ENCODE measurements at regions not wholly inside any gene's neighbourhood (a gene's known extent, or its start where the extent isn't known, plus 50 kb on each side); places are given as distances from the start of the nearest gene placed in this dataset.

GRCh38 chr4:101417046-101417445 lies 69.7 kb upstream of the PPP3CA start:
- Mint-ChIP-seq H3K27ac (no peak overlapping the region), H3K9me3 (no peaks in the 10 kb centered on the region), H3K27me3 (ENCODE audit: insufficient read depth, low read depth) (no peaks in the 10 kb centered on the region), H3K36me3 (no peaks in the 10 kb centered on the region), H3K4me1 (peaks cover 5% of the 10 kb centered on the region), H3K4me3 (no peak overlapping the region)
- H3K4me3 ChIP-seq: no peak overlapping the region
- H4K20me1 ChIP-seq (ENCODE audit: low read depth): peaks cover 3% of the 10 kb centered on the region
- peaks cover 21% of the 10 kb centered on the region for H3F3A ChIP-seq (ENCODE audit: low read depth)
- no peak for DNase-seq (ENCODE audit: low spot score)
- TF ChIP-seq EZH2phosphoT487 (IDR thresholded peaks at IDR 0.05) (no peak), EZH2 (IDR thresholded peaks at IDR 0.05) (no peak)
- TF ChIP-seq, protein P1, sequence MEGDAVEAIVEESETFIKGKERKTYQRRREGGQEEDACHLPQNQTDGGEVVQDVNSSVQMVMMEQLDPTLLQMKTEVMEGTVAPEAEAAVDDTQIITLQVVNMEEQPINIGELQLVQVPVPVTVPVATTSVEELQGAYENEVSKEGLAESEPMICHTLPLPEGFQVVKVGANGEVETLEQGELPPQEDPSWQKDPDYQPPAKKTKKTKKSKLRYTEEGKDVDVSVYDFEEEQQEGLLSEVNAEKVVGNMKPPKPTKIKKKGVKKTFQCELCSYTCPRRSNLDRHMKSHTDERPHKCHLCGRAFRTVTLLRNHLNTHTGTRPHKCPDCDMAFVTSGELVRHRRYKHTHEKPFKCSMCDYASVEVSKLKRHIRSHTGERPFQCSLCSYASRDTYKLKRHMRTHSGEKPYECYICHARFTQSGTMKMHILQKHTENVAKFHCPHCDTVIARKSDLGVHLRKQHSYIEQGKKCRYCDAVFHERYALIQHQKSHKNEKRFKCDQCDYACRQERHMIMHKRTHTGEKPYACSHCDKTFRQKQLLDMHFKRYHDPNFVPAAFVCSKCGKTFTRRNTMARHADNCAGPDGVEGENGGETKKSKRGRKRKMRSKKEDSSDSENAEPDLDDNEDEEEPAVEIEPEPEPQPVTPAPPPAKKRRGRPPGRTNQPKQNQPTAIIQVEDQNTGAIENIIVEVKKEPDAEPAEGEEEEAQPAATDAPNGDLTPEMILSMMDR (IDR thresholded peaks at IDR 0.05): no peak
- H3K27ac ChIP-seq: no peak overlapping the region
- no peaks in the 10 kb centered on the region for H3K36me3 ChIP-seq
- peaks cover 38% of the 10 kb centered on the region for H3K4me1 ChIP-seq
- H3K79me2 ChIP-seq (ENCODE audit: low read depth): no peaks in the 10 kb centered on the region
- no peaks in the 10 kb centered on the region for H3K27me3 ChIP-seq
- no peak overlapping the region for H3K4me2 ChIP-seq
- H3K9ac ChIP-seq: no peak overlapping the region
- no peak overlapping the region for H2AFZ ChIP-seq (replicated peaks)
- H3K9me3 ChIP-seq (ENCODE audit: low read depth): no peaks in the 10 kb centered on the region

GRCh38 chr4:101415962-101416361 lies 68.6 kb upstream of the PPP3CA start:
- no peaks in the 10 kb centered on the region for H3K27me3 Mint-ChIP-seq (ENCODE audit: insufficient read depth, low read depth)
- TF ChIP-seq EZH2 (IDR thresholded peaks at IDR 0.05): no peak
- no peak for TF ChIP-seq EZH2phosphoT487 (IDR thresholded peaks at IDR 0.05)
- TF ChIP-seq, protein P1 (IDR thresholded peaks at IDR 0.05): no peak
- DNase-seq (ENCODE audit: low spot score): no peak
- H3K4me3 ChIP-seq: no peak overlapping the region
- peaks cover 28% of the 10 kb centered on the region for H3K4me1 ChIP-seq
- no peaks in the 10 kb centered on the region for H3K36me3 ChIP-seq
- no peaks in the 10 kb centered on the region for H3K79me2 ChIP-seq (ENCODE audit: low read depth)
- H3K4me3 Mint-ChIP-seq: no peak overlapping the region
- H3K27ac ChIP-seq: no peak overlapping the region
- no peak overlapping the region for H3K9ac ChIP-seq
- no peak overlapping the region for H3K4me2 ChIP-seq
- H3K27me3 ChIP-seq: no peaks in the 10 kb centered on the region
- peaks cover 5% of the 10 kb centered on the region for H3K4me1 Mint-ChIP-seq
- no peaks in the 10 kb centered on the region for H3K9me3 ChIP-seq (ENCODE audit: low read depth)
- H3K9me3 Mint-ChIP-seq: no peaks in the 10 kb centered on the region
- peaks cover 3% of the 10 kb centered on the region for H4K20me1 ChIP-seq (ENCODE audit: low read depth)
- H3K36me3 Mint-ChIP-seq: no peaks in the 10 kb centered on the region
- H3K27ac Mint-ChIP-seq: no peak overlapping the region
- H2AFZ ChIP-seq (replicated peaks): no peak overlapping the region
- peaks cover 21% of the 10 kb centered on the region for H3F3A ChIP-seq (ENCODE audit: low read depth)

DNA sequence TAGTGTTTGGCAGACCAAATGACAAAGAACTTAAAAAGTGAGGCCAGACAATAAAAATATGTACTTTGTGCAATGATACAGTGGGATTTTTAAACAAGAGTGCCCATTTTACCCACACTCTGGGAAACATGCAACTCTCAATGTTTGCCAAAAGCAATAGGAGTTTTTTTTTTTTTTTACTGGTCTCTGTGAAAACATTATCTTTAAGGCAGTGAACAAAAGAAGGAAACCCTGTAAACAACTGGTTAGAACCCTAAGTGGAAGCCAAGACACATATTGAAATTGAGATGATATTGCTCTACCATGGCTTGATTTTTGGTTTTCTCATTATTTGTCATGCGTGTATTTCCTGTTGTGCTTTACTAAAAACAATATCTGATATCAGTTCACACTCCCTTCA lies 67.2 kb upstream of the PPP3CA start:
- H3K4me1 Mint-ChIP-seq: peaks cover 1% of the 10 kb centered on the region
- H3K4me3 ChIP-seq: no peak overlapping the region
- H3K4me3 Mint-ChIP-seq: no peak overlapping the region
- no peaks in the 10 kb centered on the region for H3K79me2 ChIP-seq (ENCODE audit: low read depth)
- no peaks in the 10 kb centered on the region for H3K27me3 ChIP-seq
- peaks cover 8% of the 10 kb centered on the region for H3F3A ChIP-seq (ENCODE audit: low read depth)
- H3K4me2 ChIP-seq: no peak overlapping the region
- no peak overlapping the region for H2AFZ ChIP-seq (replicated peaks)
- H3K27me3 Mint-ChIP-seq (ENCODE audit: insufficient read depth, low read depth): no peaks in the 10 kb centered on the region
- H3K9me3 ChIP-seq (ENCODE audit: low read depth): no peaks in the 10 kb centered on the region
- H3K27ac ChIP-seq: no peak overlapping the region
- peaks cover 13% of the 10 kb centered on the region for H3K4me1 ChIP-seq
- H4K20me1 ChIP-seq (ENCODE audit: low read depth): peaks cover 3% of the 10 kb centered on the region
- H3K9ac ChIP-seq: no peak overlapping the region
- no peaks in the 10 kb centered on the region for H3K36me3 Mint-ChIP-seq
- no peaks in the 10 kb centered on the region for H3K36me3 ChIP-seq
- no peaks in the 10 kb centered on the region for H3K9me3 Mint-ChIP-seq
- H3K27ac Mint-ChIP-seq: no peak overlapping the region
- no peak for TF ChIP-seq EZH2 (IDR thresholded peaks at IDR 0.05)
- TF ChIP-seq, protein P1 (IDR thresholded peaks at IDR 0.05): no peak
- TF ChIP-seq EZH2phosphoT487 (IDR thresholded peaks at IDR 0.05): no peak
- no peak for DNase-seq (ENCODE audit: low spot score)
